Upper lobe of right lung (tissue), 1 donor: ENCODE measurements at regions not wholly inside any gene's neighbourhood (a gene's known extent, or its start where the extent isn't known, plus 50 kb on each side); places are given as distances from the start of the nearest gene placed in this dataset.
"Not testable (repeated sequence)": the region's sequence is repeated elsewhere in the genome, so short reads cannot be mapped to it uniquely, and the experiment has no call there.

Source experiments
- ATAC-seq: fragments of 200-7000 bp; cut with Tn5 transposase; one replicate; pipeline ENCODE4 v1.9.1; 2020; ENCODE audit warnings: mild to moderate bottlenecking, moderate library complexity
- DNase-seq: peaks from one replicate; pipeline ENCODE4 v3.0.0-alpha.2; 2020
- H3K27ac ChIP-seq: fragments of 200-600 bp; one replicate; pipeline ENCODE4 v1.8.0; 2022
- H3K27me3 ChIP-seq: fragments of 200-600 bp; one replicate; pipeline ENCODE4 v1.8.0; 2022; ENCODE audit warnings: mild to moderate bottlenecking
- H3K36me3 ChIP-seq: fragments of 200-600 bp; one replicate; pipeline ENCODE4 v1.8.0; 2022
- H3K4me1 ChIP-seq: fragments of 200-600 bp; one replicate; pipeline ENCODE4 v1.8.0; 2022
- H3K4me3 ChIP-seq: fragments of 200-600 bp; one replicate; pipeline ENCODE4 v1.8.0; 2022; ENCODE audit warnings: mild to moderate bottlenecking
- H3K9me3 ChIP-seq: fragments of 200-600 bp; one replicate; pipeline ENCODE4 v1.8.0; 2022
- CTCF ChIP-seq: fragments of 200-600 bp; IDR thresholded peaks from one replicate; pipeline ENCODE4 v1.8.0; 2022; ENCODE audit warnings: antibody characterized with exemption
- intact Hi-C: fragments of 100-400 bp; cut with DNase I; formaldehyde crosslinking; loops from one replicate; pipeline ENCODE4 v1.11.0; 2022
- donor health status: DM: no; HTN: yes; CAD: no; lungs with severe emphysema.

GRCh38 chr7:76126632-76127031 lies 75.1 kb upstream of the SRRM3 start:
- H3K27me3 ChIP-seq = peaks cover under 1% of the 10 kb centered on the region
- no peaks in the 10 kb centered on the region for H3K36me3 ChIP-seq
- no peak for TF ChIP-seq CTCF
- no peak overlapping the region for H3K27ac ChIP-seq
- DNase-seq (no peak), ATAC-seq (no peak)
- no peaks in the 10 kb centered on the region for H3K9me3 ChIP-seq
- no peaks in the 10 kb centered on the region for H3K4me1 ChIP-seq
- no peak overlapping the region for H3K4me3 ChIP-seq
- intact Hi-C loops = no loop called here

GRCh38 chr7:76129366-76129765 lies 72.3 kb upstream of the SRRM3 start:
- Histone ChIP-seq H3K4me1 (no peaks in the 10 kb centered on the region), H3K36me3 (no peaks in the 10 kb centered on the region), H3K27me3 (peaks cover 4% of the 10 kb centered on the region), H3K27ac (no peak overlapping the region), H3K9me3 (no peaks in the 10 kb centered on the region), H3K4me3 (no peak overlapping the region)
- ATAC-seq (no peak), DNase-seq (no peak)
- intact Hi-C loops = no loop called here
- TF ChIP-seq CTCF = no peak

- no peak overlapping the region for H3K27ac ChIP-seq
- no peak for ATAC-seq
- no peaks in the 10 kb centered on the region for H3K9me3 ChIP-seq
- H3K4me3 ChIP-seq = no peak overlapping the region
- no peaks in the 10 kb centered on the region for H3K4me1 ChIP-seq
- H3K27me3 ChIP-seq = peaks cover 4% of the 10 kb centered on the region
- TF ChIP-seq CTCF = no peak
- no peak for DNase-seq
- intact Hi-C loops = no loop called here
- no peaks in the 10 kb centered on the region for H3K36me3 ChIP-seq
Observed at GRCh38 chr7:76129836-76130235, 71.9 kb upstream of the SRRM3 start.

- H3K9me3 ChIP-seq, H3K4me3 ChIP-seq, H3K27ac ChIP-seq, H3K36me3 ChIP-seq, DNase-seq, H3K27me3 ChIP-seq, H3K4me1 ChIP-seq, intact Hi-C loops: not testable (repeated sequence)
- peak; percentile 52 for ATAC-seq
- peak; percentile 32 for TF ChIP-seq CTCF
Observed at GRCh38 chr7:76130661-76131060, 71.0 kb upstream of the SRRM3 start.

GRCh38 chr7:76131887-76132286 lies 69.8 kb upstream of the SRRM3 start:
- H3K4me1 ChIP-seq, H3K9me3 ChIP-seq, intact Hi-C loops, ATAC-seq, H3K36me3 ChIP-seq, H3K27me3 ChIP-seq, H3K27ac ChIP-seq, DNase-seq, H3K4me3 ChIP-seq: not testable (repeated sequence)

GRCh38 chr7:76133164-76133775 lies 68.4 kb upstream of the SRRM3 start:
- no peak for ATAC-seq
- intact Hi-C loops = no loop called here
- no peak for DNase-seq

More at GRCh38 chr7:76133164-76133775, 68.4 kb upstream of the SRRM3 start:
- H3K36me3 ChIP-seq = no peaks in the 10 kb centered on the region
- H3K4me1 ChIP-seq = no peaks in the 10 kb centered on the region
- no peak for TF ChIP-seq CTCF
- H3K9me3 ChIP-seq = no peaks in the 10 kb centered on the region
- H3K27me3 ChIP-seq = peaks cover 4% of the 10 kb centered on the region
- no peak overlapping the region for H3K27ac ChIP-seq
- H3K4me3 ChIP-seq = no peak overlapping the region
